ENCODE measurements at regions not wholly inside any gene's neighbourhood (a gene's known extent, or its start where the extent isn't known, plus 50 kb on each side); places are given as distances from the start of the nearest gene placed in this dataset.
"Not testable (repeated sequence)": the region's sequence is repeated elsewhere in the genome, so short reads cannot be mapped to it uniquely, and the experiment has no call there.

GRCh38 chr4:57993944-57994343 is 883.8 kb upstream of the IGFBP7 start:
- no peak for DNase-seq

DNA sequence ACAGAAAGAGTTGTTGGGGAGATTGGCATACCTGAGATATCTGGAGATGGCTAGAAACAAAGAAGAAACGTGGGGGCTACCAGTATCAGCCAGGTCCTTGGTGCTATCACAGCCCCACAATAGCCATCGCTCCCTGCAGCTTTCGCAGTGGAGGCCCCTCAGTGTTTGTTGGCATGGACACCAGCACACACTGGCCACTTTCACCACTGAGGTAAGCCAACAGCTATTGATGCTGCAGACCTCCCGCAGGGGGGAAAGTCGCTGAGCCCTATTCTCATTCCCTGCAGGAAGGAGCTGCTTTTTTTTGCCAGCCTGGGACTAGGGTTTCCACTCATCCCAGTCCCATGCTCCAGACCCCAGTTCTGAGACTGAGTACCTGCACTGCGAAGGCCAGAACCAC is 879.2 kb upstream of the IGFBP7 start:
- DNase-seq = no peak

DNA sequence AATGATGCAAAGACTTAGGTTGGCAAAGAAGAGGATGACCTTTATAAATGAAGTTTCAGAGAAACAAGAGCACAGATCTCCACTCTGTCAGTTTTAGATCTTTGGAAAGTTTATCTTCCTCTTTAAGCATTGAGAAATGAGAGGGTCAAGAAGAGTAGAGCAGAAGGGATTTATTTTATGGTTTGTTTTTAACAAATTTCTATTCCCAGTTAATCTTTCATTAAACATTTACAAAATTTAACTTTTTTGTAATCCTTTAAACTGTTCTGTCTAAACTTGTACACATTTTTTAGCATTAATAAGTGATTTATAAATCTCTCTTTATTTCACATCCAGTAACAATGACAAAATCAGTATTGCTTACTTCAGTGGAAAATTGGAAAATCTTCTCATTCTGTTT is 875.0 kb upstream of the IGFBP7 start:
- DNase-seq = no peak

GRCh38 chr4:57981123-57981522 is 870.9 kb upstream of the IGFBP7 start:
- DNase-seq = no peak

DNA sequence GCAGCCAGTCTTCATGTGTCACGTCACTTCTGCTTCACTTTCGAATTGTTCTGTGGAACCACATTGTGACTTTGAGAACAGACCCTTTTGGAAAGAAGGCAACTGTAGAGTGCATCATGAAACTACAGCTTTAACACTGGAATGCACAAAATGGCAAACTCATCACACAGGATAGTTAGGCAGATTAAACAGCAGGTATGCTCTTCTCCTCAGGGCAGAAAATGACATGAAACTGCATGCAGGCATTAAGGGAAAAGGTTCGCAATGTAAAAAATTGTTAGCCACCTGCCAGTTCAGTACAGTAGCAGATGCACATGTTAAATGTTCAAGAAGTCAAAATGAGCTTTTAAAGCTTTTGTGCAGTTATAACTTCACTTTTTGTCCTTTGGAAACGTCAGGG is 864.6 kb upstream of the IGFBP7 start:
- DNase-seq = no peak

GRCh38 chr4:57973819-57974218 is 863.6 kb upstream of the IGFBP7 start:
- DNase-seq = no peak

DNA sequence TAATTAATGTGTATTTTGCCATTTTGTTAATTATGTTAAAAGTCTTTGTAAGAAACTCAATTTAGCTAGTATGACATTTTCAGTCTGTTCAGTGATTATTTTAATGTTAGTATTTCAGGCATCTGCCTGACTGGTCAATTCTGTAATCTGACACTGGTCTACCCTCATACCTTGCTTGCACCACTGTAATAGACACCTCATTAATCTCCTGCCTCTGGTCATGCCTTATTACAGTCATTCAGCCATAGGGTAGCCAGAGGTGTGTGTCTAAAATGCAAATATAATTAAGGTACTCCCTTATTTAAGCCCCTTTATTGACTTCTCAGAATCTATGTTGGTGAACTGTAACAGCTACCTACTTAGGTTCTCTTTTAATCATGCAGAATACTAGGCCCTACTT is 861.1 kb upstream of the IGFBP7 start:
- DNase-seq = no peak

DNA sequence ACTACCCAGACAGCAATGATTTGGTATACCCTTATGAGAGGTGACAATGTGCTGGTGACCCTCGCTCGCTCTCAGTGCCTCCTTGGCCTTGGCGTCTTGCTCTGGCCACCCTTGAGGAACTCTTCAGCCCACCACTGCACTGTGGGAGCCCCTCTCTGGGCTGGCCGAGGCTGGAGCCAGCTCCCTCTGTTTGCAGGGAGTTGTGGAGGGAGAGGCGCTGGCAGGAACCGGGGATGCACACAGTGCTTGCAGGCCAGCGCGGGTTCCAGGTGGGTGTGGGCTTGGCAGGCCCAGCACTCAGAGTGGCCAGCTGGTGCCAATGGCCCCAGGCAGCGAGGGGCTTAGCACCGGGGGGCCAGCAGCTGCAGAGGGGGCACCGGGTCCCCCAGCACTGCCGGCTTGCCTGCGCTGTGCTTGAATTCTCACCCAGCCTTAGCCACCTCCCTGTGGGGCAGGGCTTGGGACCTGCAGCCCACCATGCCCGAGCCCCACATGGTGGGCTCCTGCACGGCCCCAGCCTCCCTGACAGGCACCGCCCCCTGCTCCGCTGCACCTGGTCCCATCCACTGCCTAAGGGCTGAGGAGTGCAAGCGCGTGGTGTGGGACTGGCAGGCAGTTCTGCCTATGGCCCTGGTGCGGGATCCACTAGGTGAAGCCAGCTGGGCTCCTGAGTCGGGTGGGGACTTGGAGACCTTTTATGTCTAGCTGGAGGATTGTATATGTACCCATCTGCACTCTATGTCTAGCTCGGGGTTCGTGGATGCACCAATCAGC is 857.0 kb upstream of the IGFBP7 start:
- DNase-seq = no peak

- not testable (repeated sequence) for DNase-seq
Observed at GRCh38 chr4:57965431-57965830, 855.2 kb upstream of the IGFBP7 start.

DNA sequence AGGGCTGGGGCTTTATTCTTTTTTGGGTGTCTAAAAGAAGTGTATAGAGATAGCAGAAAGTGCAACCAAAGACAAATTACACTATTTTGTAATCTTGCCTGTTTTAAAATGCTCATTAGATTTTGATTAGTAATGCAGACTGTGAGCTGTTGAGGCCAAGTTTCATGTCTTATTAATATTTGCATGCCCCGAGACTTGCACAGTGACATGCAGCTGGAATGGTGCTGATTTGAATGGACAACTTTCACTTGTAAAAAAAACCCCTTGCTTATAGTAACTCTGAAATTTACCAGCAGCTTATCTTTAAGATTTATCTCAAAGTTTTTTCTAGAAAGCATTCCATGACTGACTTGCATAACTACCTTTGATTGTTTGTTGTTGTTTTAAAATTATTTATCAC is 835.1 kb upstream of the IGFBP7 start:
- no peak for DNase-seq

- DNase-seq = peak; percentile 24
Observed at GRCh38 chr4:57943682-57944081, 833.5 kb upstream of the IGFBP7 start.

DNA sequence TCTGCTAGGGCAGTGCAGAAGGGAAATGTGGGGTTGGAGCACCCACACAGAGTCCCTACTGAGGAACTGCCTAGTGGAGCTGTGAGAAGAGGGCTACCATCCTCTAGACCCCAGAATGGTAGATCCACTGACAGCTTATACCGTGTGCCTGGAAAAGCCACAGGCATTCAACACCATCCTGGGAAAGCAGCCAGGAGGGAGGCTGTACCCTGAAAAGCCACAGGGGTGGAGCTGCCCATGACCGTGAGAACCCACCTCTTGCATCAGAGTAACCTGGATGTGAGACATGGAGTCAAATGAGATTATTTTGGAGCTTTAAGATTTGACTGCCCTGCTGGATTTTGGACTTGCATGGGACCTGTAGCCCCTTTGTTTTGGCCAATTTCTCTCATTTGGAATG is 827.1 kb upstream of the IGFBP7 start:
- DNase-seq = not testable (repeated sequence)

- no peak for DNase-seq
Observed at GRCh38 chr4:57926311-57926710, 816.1 kb upstream of the IGFBP7 start.

DNA sequence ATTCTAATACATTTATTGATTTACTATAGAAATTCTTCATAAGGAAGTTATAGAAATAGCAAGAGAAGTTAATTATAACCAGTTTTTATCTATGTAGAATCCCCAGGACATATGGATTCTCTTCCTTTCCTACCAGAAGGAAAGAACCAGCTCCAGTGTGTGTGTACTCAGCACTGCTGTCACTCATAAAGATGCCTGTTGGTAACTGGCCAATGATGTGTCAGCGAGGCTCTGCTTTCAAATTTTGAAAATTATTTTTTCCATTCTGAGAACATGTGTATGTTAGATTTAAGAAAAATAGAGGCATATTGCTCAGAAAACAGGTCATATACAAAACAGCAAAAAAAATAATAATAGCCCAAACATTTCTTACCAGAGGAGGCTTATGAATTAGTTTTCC is 814.8 kb upstream of the IGFBP7 start:
- DNase-seq = no peak

DNA sequence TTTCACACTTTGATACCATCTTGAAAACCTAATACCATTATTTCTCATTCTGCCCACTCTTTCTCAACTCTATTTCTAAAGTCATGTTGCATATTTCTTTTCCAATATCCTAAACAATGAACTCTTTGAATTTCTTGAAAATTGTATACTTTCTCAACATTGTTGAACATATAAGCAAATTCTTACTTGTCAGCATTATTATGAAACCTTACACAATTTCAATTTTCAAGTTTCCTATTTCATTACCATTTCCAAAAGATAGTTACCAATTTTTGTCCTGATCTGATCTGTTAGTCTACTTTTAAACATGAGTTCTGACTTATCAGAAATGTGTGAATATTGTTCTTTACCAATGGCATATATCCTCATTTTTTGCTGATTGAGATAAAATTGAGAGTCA is 806.3 kb upstream of the IGFBP7 start:
- no peak for DNase-seq

DNA sequence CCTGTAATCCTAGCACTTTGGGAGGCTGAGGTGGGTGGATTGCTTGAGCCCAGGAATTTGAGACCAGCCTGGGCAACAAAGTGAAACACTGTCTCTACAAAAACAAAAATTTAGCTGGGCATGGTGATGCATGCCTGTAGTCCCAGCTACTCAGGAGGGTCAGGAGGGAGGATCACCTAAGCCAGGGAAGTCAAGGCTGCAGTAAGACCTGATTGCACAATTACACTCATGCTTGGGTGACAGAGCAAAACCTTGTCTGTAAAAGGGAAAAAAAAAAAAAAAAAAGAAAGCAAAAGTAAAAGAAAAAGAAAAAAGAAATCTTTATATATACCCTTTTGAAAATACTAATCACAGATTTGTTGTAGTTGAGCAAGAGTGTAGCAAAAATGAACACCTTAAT is 801.0 kb upstream of the IGFBP7 start:
- no peak for DNase-seq

- DNase-seq = no peak
Observed at GRCh38 chr4:57910151-57910550, 800.0 kb upstream of the IGFBP7 start.

DNA sequence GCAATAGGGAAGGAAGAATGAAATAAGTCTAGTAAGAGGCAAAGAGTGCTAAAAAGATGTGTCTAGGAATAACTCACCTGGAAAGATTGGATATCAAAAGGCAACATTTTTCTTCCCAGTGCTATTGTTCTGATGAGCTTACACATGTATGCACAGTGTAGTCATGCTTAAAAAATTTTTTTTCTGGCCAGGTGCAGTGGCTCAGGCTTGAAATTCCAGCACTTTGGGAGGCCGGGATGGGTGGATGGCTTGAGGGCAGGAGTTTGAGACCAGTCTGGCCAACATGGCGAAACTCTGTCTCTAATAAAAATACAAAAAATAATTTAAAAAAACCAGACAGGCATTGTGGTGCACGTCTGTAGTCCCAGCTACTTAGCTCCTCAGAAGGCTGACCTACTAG is 795.8 kb upstream of the IGFBP7 start:
- DNase-seq = no peak

DNA sequence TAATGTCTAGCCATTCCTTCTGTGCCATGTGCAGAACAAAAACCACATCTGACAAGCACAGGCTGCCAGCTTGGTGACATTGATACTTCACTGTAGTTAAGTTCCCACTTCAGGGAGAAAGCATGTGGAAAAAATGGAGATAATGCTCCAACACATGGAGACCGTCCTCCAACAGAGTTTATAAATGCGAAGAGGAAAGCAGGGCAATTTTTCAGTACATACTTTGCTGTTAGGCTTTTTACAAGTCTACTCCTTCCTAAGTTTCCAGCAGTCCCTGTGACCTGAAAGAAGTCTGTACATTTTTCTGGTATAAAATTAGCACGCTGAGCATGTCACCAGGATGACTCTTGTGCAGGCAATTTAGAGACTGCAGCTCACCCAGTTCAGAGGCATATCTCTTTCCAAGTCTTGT is 766.9 kb upstream of the IGFBP7 start:
- DNase-seq = no peak

DNA sequence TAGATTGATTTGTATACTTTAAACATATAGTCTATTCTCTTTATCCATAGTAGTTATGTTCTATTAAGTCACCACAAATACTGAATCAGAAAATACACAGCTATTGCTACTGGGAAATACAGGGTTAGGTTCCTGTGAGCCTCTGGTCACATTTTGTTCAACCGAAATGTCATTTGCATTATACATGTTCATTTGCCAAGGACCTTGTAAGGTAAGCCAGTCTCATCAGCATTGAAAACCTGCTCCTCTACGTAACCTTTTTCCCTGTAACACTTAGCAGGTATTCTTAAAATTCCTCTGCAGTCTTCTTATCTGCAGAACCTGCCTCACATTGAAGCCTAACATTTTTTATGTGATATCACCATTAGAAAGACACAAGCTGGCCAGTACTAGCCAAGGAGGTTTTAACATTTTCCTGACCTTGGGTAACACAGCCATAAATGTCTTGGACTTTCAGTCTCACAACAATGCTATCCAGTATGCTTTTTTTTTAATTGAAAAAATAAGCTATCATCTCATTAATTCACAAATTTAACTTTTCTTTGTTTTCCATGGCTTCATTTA is 765.7 kb upstream of the IGFBP7 start:
- DNase-seq = no peak

DNA sequence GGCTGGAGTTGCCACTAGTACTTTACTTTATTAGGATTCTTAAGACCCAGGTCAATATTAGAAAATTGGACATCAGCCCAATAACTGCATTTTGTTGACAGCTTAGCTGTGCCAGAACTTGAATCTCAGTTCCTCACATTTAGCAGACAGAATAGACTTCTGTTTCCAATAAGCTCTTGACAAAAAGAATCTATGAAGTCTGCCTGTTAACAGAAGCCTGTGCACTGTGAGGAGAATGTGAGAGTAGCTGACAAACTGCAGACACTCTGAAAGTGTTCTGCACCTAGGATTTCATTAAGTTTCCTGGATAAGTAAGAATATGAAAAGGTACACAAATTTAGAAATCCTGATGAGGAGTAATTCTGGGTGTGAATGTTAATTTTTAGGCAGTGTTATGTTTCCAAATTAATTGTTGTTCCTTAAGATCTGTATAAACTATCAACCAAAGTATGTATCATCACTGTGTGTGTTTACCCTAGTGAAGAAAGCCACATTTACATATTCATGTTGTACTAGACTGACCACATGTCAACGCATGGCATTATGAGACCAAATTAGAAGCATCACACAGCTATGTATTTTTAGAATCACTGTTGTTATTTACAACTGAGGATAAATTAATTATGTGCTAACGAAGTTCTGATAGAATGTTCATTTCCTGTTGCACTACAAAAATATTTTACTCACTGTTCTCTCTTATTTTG is 756.4 kb upstream of the IGFBP7 start:
- DNase-seq = no peak

DNA sequence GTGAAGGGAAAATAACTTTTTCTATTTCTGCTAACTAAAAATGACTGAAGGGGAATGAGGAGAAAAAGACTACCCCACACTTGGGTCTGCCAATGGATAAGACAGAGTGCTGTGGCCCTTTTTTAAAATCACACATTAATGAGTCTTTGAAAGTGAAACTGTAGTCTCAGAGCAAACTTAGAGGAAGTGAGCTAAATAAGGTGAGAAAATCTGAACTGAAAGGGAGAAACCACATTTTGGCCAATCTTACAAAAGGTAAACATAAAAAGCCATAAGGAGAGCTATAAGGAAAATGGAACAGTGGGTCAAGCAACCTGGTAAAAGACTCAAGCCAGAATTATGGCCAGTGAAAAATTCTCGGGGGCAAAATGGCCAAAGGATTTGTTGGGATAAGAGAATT is 755.1 kb upstream of the IGFBP7 start:
- no peak for DNase-seq

GRCh38 chr4:57854748-57855147 is 744.6 kb upstream of the IGFBP7 start:
- no peak for DNase-seq

GRCh38 chr4:57850141-57850540 is 740.0 kb upstream of the IGFBP7 start:
- DNase-seq = peak; percentile 16
